ENCODE measurements at regions not wholly inside any gene's neighbourhood (a gene's known extent, or its start where the extent isn't known, plus 50 kb on each side); places are given as distances from the start of the nearest gene placed in this dataset.

DNA sequence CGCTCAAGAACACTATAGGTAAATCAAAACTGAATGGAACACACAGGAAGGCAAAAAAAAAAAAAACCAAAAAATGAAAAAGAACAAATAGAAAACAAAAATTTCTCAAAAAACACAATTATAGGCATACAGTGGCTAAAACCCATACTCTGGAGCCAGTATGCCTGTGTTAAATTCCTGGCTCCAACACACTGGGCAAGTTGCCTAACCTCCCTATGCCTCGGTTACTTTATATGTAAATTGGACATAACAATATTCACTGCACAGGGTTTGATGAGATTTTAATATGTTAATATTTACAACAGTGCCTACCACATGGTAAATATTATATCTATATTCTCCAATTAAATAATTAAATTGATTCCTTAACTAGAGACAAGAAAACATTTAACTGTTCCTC, 217.1 kb downstream of the HTR7 start:
- DNase-seq = no peak
- no peaks in the 10 kb centered on the region for H3K36me3 ChIP-seq (ENCODE audit: insufficient read depth, low read length)
- no peaks in the 10 kb centered on the region for H3K4me1 ChIP-seq (ENCODE audit: insufficient read depth, low read length)
- ChIA-PET POLR2A (no interaction called here), CTCF (no interaction called here)
- H3K4me1 Mint-ChIP-seq = no peaks in the 10 kb centered on the region
- no peaks in the 10 kb centered on the region for H3K27me3 ChIP-seq (ENCODE audit: insufficient read depth, low read length, poor library complexity, severe bottlenecking)
- no peak overlapping the region for H3K4me3 Mint-ChIP-seq
- no peaks in the 10 kb centered on the region for H3K9me3 ChIP-seq (ENCODE audit: low read length)
- H3K27ac Mint-ChIP-seq = no peak overlapping the region
- no peak overlapping the region for H3K27ac ChIP-seq (ENCODE audit: low read depth, low read length)
- no peaks in the 10 kb centered on the region for H3K36me3 Mint-ChIP-seq
- no peak overlapping the region for H3K4me3 ChIP-seq (ENCODE audit: low read length)
- no peaks in the 10 kb centered on the region for H3K27me3 Mint-ChIP-seq
- H3K9me3 Mint-ChIP-seq = peaks cover 0 to 4% (median 0%) of the 10 kb centered on the region in 5 donors

DNA sequence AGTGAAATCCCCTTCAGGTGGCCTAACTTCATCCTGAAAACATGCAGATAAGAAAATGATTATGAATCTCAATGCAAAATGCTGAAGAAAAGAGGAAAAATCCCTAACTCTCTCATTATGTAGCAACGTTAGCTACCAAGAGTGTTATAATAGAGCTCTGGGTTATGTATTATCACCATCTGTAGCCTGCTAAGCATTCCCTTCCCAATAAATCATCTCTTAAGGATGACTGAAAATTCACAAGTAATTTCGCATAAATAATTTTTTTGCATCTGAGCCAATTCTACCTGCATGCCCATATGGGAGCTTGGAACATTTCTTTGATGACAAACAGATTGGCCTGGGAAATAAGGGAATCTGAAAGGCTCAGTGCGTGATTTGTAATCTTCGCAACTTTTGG, 216.1 kb downstream of the HTR7 start:
- no peaks in the 10 kb centered on the region for H3K36me3 ChIP-seq (ENCODE audit: insufficient read depth, low read length)
- Mint-ChIP-seq H3K36me3 (no peaks in the 10 kb centered on the region), H3K4me3 (no peak overlapping the region), H3K9me3 (peaks cover 0 to 4% (median 0%) of the 10 kb centered on the region in 5 donors), H3K27ac (no peak overlapping the region), H3K4me1 (no peaks in the 10 kb centered on the region), H3K27me3 (no peaks in the 10 kb centered on the region)
- CTCF ChIA-PET = no interaction called here
- POLR2A ChIA-PET = no interaction called here
- H3K4me3 ChIP-seq (ENCODE audit: low read length) = no peak overlapping the region
- H3K4me1 ChIP-seq (ENCODE audit: insufficient read depth, low read length) = no peaks in the 10 kb centered on the region
- no peak for DNase-seq
- no peaks in the 10 kb centered on the region for H3K27me3 ChIP-seq (ENCODE audit: insufficient read depth, low read length, poor library complexity, severe bottlenecking)
- H3K9me3 ChIP-seq (ENCODE audit: low read length) = no peaks in the 10 kb centered on the region
- H3K27ac ChIP-seq (ENCODE audit: low read depth, low read length) = no peak overlapping the region

DNA sequence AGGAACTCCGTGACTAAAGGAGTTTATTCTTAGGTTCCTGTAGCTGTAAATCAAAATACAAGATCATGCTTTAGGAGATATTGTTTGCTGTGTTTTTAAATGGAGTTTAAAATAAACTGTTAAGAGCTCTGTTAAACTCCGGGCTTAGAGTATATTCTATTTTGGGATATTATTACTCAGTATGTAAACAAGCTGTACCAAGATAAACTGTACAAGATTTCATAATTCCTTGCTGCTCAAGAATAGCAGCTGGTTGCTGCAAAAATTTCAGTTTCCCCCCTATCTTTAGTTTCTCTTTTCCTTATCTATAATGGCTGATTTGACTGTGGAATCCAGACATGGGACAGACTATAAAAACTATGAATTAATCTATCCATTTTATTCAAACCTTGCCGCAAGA, 215.7 kb downstream of the HTR7 start:
- Histone ChIP-seq H3K4me3 (ENCODE audit: low read length) (no peak overlapping the region), H3K27me3 (ENCODE audit: insufficient read depth, low read length, poor library complexity, severe bottlenecking) (no peaks in the 10 kb centered on the region), H3K27ac (ENCODE audit: low read depth, low read length) (no peak overlapping the region), H3K4me1 (ENCODE audit: insufficient read depth, low read length) (no peaks in the 10 kb centered on the region), H3K9me3 (ENCODE audit: low read length) (no peaks in the 10 kb centered on the region), H3K36me3 (ENCODE audit: insufficient read depth, low read length) (no peaks in the 10 kb centered on the region)
- no peak for DNase-seq
- Mint-ChIP-seq H3K9me3 (peaks cover 0 to 4% (median 0%) of the 10 kb centered on the region in 5 donors), H3K27ac (no peak overlapping the region), H3K4me3 (no peak overlapping the region), H3K27me3 (no peaks in the 10 kb centered on the region), H3K4me1 (no peaks in the 10 kb centered on the region), H3K36me3 (no peaks in the 10 kb centered on the region)
- ChIA-PET CTCF (no interaction called here), POLR2A (no interaction called here)

DNA sequence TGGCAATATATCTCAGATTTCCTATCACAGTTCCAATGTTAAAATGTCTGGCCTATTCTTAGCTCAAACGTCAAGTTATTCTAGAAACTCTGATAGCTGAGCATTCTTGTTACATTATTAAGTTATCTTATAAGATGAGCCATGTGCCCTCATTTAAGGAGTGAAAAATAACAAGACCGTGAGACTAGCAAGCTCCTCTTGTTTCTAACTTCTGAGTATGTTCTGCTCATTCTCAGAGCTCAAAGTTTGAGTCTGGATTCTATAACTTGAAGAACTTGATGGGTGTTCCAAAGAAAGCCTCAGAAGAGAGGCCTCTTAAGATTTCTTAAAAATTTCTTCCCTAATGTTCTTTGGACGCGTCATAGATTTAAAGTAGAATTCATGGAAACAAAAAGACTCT, 215.2 kb downstream of the HTR7 start:
- Mint-ChIP-seq H3K9me3 (peaks cover 0 to 4% (median 0%) of the 10 kb centered on the region in 5 donors), H3K4me3 (no peak overlapping the region), H3K27ac (no peak overlapping the region), H3K27me3 (no peaks in the 10 kb centered on the region), H3K4me1 (no peaks in the 10 kb centered on the region), H3K36me3 (no peaks in the 10 kb centered on the region)
- H3K9me3 ChIP-seq (ENCODE audit: low read length) = no peaks in the 10 kb centered on the region
- no peaks in the 10 kb centered on the region for H3K4me1 ChIP-seq (ENCODE audit: insufficient read depth, low read length)
- no peaks in the 10 kb centered on the region for H3K36me3 ChIP-seq (ENCODE audit: insufficient read depth, low read length)
- ChIA-PET CTCF (no interaction called here), POLR2A (no interaction called here)
- H3K27me3 ChIP-seq (ENCODE audit: insufficient read depth, low read length, poor library complexity, severe bottlenecking) = no peaks in the 10 kb centered on the region
- H3K27ac ChIP-seq (ENCODE audit: low read depth, low read length) = no peak overlapping the region
- DNase-seq = no peak
- H3K4me3 ChIP-seq (ENCODE audit: low read length) = no peak overlapping the region

DNA sequence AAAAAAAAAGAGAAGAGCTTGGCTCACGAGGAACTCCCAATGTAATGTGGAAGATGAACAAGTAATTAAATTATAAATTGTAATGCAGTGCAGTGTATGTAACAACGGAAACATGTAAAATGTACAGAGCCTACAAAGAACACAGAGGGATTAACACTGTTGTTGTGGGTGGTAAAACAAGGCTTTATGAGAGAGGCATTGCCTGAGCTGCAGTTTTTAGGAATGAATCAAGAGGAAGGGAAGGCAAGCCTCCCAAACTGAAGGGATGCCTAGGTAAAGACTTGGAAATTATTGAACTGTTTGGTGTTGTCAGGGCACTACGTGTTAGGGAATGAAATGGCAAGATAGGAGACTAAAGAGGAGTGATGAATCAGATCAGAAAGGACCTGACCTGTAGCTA, 213.7 kb downstream of the HTR7 start:
- ChIA-PET CTCF (no interaction called here), POLR2A (no interaction called here)
- Histone ChIP-seq H3K36me3 (ENCODE audit: insufficient read depth, low read length) (no peaks in the 10 kb centered on the region), H3K4me3 (ENCODE audit: low read length) (no peak overlapping the region), H3K27ac (ENCODE audit: low read depth, low read length) (no peak overlapping the region), H3K27me3 (ENCODE audit: insufficient read depth, low read length, poor library complexity, severe bottlenecking) (no peaks in the 10 kb centered on the region), H3K4me1 (ENCODE audit: insufficient read depth, low read length) (no peaks in the 10 kb centered on the region), H3K9me3 (ENCODE audit: low read length) (no peaks in the 10 kb centered on the region)
- Mint-ChIP-seq H3K36me3 (no peaks in the 10 kb centered on the region), H3K4me3 (no peak overlapping the region), H3K9me3 (peaks cover 0 to 3% (median 0%) of the 10 kb centered on the region in 5 donors), H3K27ac (no peak overlapping the region), H3K27me3 (no peaks in the 10 kb centered on the region), H3K4me1 (no peaks in the 10 kb centered on the region)
- DNase-seq = no peak

DNA sequence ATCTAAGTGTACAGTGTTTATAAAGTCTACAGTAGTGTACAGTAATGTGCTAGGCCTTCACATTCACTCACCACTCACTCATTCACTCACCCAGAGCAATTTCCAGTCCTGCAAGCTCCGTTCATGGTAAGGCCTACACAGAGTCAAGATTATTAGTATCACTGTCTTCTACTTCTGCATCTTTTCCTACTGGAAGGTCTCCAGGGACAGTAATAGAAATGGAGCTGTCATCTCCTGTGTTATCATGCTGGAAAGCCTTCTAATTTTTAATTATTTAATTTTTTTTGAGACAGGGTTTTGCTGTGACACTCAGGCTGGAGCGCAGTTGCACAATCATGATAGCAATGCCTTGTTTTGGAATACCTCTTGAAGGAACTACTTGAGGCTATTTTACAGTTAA, 207.0 kb downstream of the HTR7 start:
- no peak for DNase-seq
- ChIA-PET CTCF (no interaction called here), POLR2A (no interaction called here)
- Mint-ChIP-seq H3K27me3 (peaks cover 0 to 1% of the 10 kb centered on the region in 2 donors), H3K4me1 (no peaks in the 10 kb centered on the region), H3K4me3 (no peak overlapping the region), H3K27ac (no peak overlapping the region), H3K9me3 (peaks cover 0 to 5% (median 4%) of the 10 kb centered on the region in 5 donors), H3K36me3 (no peaks in the 10 kb centered on the region)
- no peak overlapping the region for H3K27ac ChIP-seq (ENCODE audit: low read depth, low read length)
- H3K4me3 ChIP-seq (ENCODE audit: low read length) = no peak overlapping the region
- H3K4me1 ChIP-seq (ENCODE audit: insufficient read depth, low read length) = no peaks in the 10 kb centered on the region
- no peaks in the 10 kb centered on the region for H3K27me3 ChIP-seq (ENCODE audit: insufficient read depth, low read length, poor library complexity, severe bottlenecking)
- no peaks in the 10 kb centered on the region for H3K9me3 ChIP-seq (ENCODE audit: low read length)
- H3K36me3 ChIP-seq (ENCODE audit: insufficient read depth, low read length) = no peaks in the 10 kb centered on the region

DNA sequence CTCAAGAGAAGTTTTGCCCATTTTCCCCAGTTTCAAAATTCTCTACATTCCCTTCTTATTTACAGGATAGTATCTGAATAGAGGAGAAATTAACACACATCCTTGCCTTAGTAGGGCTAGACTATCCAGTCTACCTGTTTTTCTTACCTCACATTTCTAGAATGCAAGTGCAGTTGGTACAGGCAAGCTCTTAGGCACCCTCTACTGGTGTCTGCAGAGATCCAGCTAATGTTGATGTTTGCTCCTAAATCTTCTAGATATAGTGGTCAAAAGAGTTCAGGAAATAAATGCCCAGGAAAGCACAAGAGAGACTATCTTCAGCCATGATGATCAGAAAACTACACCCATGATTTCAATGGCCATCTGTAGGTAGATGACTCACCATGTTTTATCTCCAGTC, 205.3 kb downstream of the HTR7 start:
- Histone ChIP-seq H3K36me3 (ENCODE audit: insufficient read depth, low read length) (no peaks in the 10 kb centered on the region), H3K9me3 (ENCODE audit: low read length) (no peaks in the 10 kb centered on the region), H3K4me3 (ENCODE audit: low read length) (no peak overlapping the region), H3K27me3 (ENCODE audit: insufficient read depth, low read length, poor library complexity, severe bottlenecking) (no peaks in the 10 kb centered on the region), H3K4me1 (ENCODE audit: insufficient read depth, low read length) (no peaks in the 10 kb centered on the region), H3K27ac (ENCODE audit: low read depth, low read length) (no peak overlapping the region)
- H3K4me3 Mint-ChIP-seq = no peak overlapping the region
- no peaks in the 10 kb centered on the region for H3K4me1 Mint-ChIP-seq
- H3K27me3 Mint-ChIP-seq = peaks cover 0 to 4% of the 10 kb centered on the region in 2 donors
- POLR2A ChIA-PET = no interaction called here
- no peak overlapping the region for H3K27ac Mint-ChIP-seq
- CTCF ChIA-PET = no interaction called here
- H3K9me3 Mint-ChIP-seq = peaks cover 0 to 5% (median 4%) of the 10 kb centered on the region in 5 donors
- DNase-seq = no peak
- H3K36me3 Mint-ChIP-seq = no peaks in the 10 kb centered on the region

DNA sequence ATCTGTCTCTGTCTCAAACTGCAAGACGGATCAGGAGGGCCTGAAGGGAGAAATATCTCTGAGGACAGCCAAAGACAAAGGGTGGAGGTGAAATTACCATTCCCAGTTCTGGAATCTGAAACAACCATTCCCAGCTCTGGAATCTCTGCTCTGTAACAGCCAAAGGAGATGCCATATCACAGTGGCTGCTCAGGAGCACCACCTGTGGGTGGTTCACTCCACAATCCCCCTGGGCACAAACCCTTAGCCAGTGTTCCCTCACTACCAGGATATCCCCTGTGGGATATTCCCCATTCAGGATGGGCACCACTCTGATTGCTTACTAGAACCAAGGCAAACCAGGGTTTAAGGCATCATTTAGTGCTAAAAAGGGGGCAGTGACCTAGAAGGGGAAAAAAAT, 199.0 kb downstream of the HTR7 start:
- Mint-ChIP-seq H3K4me3 (no peak overlapping the region), H3K36me3 (no peaks in the 10 kb centered on the region), H3K9me3 (peaks cover 2 to 8% (median 6%) of the 10 kb centered on the region in 5 donors), H3K27me3 (peaks cover 0 to 5% of the 10 kb centered on the region in 2 donors), H3K27ac (no peak overlapping the region), H3K4me1 (no peaks in the 10 kb centered on the region)
- no peaks in the 10 kb centered on the region for H3K36me3 ChIP-seq (ENCODE audit: insufficient read depth, low read length)
- no peaks in the 10 kb centered on the region for H3K27me3 ChIP-seq (ENCODE audit: insufficient read depth, low read length, poor library complexity, severe bottlenecking)
- no peak for DNase-seq
- no peak overlapping the region for H3K27ac ChIP-seq (ENCODE audit: low read depth, low read length)
- CTCF ChIA-PET = no interaction called here
- H3K9me3 ChIP-seq (ENCODE audit: low read length) = no peaks in the 10 kb centered on the region
- POLR2A ChIA-PET = no interaction called here
- no peaks in the 10 kb centered on the region for H3K4me1 ChIP-seq (ENCODE audit: insufficient read depth, low read length)
- H3K4me3 ChIP-seq (ENCODE audit: low read length) = no peak overlapping the region
